ENCODE measurements at regions not wholly inside any gene's neighbourhood (a gene's known extent, or its start where the extent isn't known, plus 50 kb on each side); places are given as distances from the start of the nearest gene placed in this dataset.
A peak's percentile ranks its signal among the peaks of the same experiment; 100 is the strongest.
"Not testable (repeated sequence)": the region's sequence is repeated elsewhere in the genome, so short reads cannot be mapped to it uniquely, and the experiment has no call there.

DNA sequence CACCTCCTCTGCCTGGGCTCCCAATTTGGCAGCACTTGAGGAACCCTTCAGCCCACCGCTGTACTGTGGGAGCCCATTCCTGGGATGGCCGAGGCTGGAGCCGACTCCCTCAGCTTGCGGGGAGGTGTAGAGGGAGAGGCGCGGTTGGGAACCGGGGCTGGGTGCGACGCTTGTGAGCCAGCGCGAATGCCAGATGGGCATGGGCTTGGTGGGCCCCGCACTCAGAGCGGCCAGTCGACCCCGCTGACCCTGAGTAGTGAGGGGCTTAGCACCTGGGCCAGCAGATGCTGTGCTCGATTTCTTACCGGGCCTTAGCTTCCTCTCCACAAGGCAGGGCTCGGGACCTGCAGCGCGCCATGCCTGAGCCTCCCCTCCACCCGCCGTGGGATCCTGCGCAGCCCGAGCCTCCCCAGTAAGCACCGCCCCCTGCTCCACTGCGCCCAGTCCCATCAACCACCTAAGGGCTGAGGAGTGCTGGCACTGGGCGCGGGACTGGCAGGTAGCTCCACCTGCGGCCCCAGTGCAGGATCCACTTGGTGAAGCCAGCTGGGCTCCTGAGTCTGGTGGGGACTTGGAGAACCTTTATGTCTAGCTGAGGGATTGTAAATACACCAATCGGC is 58.3 kb upstream of the DEFB108B start:
- ChIA-PET CTCF (no interaction called here), POLR2A (no interaction called here)
- no peaks in the 10 kb centered on the region for H3K9me3 Mint-ChIP-seq
- Histone ChIP-seq H3K9me3 (ENCODE audit: low read length) (no peaks in the 10 kb centered on the region), H3K27me3 (ENCODE audit: insufficient read depth, low read length, poor library complexity, severe bottlenecking) (no peaks in the 10 kb centered on the region), H3K4me1 (ENCODE audit: insufficient read depth, low read length) (no peaks in the 10 kb centered on the region), H3K4me3 (ENCODE audit: low read length) (no peak overlapping the region), H3K27ac (ENCODE audit: low read depth, low read length) (no peak overlapping the region), H3K36me3 (ENCODE audit: insufficient read depth, low read length) (no peaks in the 10 kb centered on the region)
- H3K4me3 Mint-ChIP-seq, result no peak overlapping the region
- no peaks in the 10 kb centered on the region for H3K36me3 Mint-ChIP-seq
- DNase-seq, result no peak
- H3K27me3 Mint-ChIP-seq, result peaks cover 0 to 7% of the 10 kb centered on the region in 2 donors
- no peaks in the 10 kb centered on the region for H3K4me1 Mint-ChIP-seq
- H3K27ac Mint-ChIP-seq, result no peak overlapping the region

DNA sequence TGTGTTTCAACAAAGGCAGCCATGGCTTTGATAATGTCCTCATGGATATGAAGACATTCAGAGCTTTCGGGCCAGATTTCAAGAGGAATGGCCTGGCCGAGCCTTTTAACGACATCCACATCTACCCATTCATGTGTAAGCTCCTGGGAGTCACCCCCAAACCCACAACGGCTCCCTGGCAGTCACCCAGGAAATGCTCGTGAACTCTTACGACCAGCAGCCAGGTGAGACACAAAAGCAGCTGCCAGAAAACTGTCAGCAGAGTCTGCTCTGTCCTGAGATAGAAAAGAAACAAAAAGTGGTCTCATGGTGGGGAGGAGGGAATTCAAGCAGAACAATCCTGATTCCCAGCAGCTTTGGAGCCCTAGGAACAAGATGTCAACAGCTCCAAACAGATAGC is 52.9 kb upstream of the DEFB108B start:
- CTCF ChIA-PET; H3K9me3 ChIP-seq (ENCODE audit: low read length); DNase-seq; H3K27ac Mint-ChIP-seq; POLR2A ChIA-PET; H3K27me3 ChIP-seq (ENCODE audit: insufficient read depth, low read length, poor library complexity, severe bottlenecking); H3K4me1 ChIP-seq (ENCODE audit: insufficient read depth, low read length); H3K27ac ChIP-seq (ENCODE audit: low read depth, low read length); H3K4me1 Mint-ChIP-seq; H3K36me3 Mint-ChIP-seq; H3K4me3 Mint-ChIP-seq; H3K4me3 ChIP-seq (ENCODE audit: low read length); H3K36me3 ChIP-seq (ENCODE audit: insufficient read depth, low read length); H3K9me3 Mint-ChIP-seq: not testable (repeated sequence)
- peaks cover 1 to 10% of the 10 kb centered on the region in 2 donors for H3K27me3 Mint-ChIP-seq

GRCh38 chr11:71780771-71781170 is 52.2 kb upstream of the DEFB108B start:
- H3K36me3 ChIP-seq (ENCODE audit: insufficient read depth, low read length); H3K9me3 Mint-ChIP-seq; H3K27ac ChIP-seq (ENCODE audit: low read depth, low read length); CTCF ChIA-PET; DNase-seq; H3K4me1 ChIP-seq (ENCODE audit: insufficient read depth, low read length); H3K9me3 ChIP-seq (ENCODE audit: low read length); H3K4me3 ChIP-seq (ENCODE audit: low read length); H3K36me3 Mint-ChIP-seq; POLR2A ChIA-PET; H3K4me1 Mint-ChIP-seq; H3K27me3 ChIP-seq (ENCODE audit: insufficient read depth, low read length, poor library complexity, severe bottlenecking): not testable (repeated sequence)
- H3K27me3 Mint-ChIP-seq, result peaks cover 1 to 10% of the 10 kb centered on the region in 2 donors
- H3K27ac Mint-ChIP-seq, result peak overlapping the region in 1 of 8 donors; percentile 4
- H3K4me3 Mint-ChIP-seq, result peak overlapping the region in 1 of 7 donors; percentile 29

DNA sequence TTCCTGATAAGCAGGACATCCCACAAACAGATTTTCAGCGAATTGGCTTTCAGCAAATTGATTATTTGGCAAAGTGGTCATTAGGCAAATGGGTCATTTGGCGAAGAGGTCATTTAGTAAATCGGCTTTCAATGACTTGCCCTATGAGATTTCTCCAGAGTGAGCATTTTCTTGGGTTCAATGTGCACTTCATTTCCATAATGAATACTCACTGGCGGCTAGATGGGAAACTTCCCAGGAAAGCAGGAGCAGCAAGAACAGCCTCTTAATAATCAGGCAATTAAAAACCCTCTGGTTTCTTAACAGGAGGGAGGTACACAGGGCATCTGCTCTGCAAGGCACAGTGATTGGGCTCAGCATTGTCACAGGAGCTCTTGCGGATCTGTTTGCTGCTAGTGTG is 51.5 kb upstream of the DEFB108B start:
- H3K4me1 ChIP-seq (ENCODE audit: insufficient read depth, low read length); H3K36me3 Mint-ChIP-seq; H3K27ac ChIP-seq (ENCODE audit: low read depth, low read length); H3K4me3 ChIP-seq (ENCODE audit: low read length); H3K36me3 ChIP-seq (ENCODE audit: insufficient read depth, low read length); H3K9me3 ChIP-seq (ENCODE audit: low read length); DNase-seq; H3K4me3 Mint-ChIP-seq; H3K9me3 Mint-ChIP-seq; H3K4me1 Mint-ChIP-seq; H3K27ac Mint-ChIP-seq; CTCF ChIA-PET; H3K27me3 ChIP-seq (ENCODE audit: insufficient read depth, low read length, poor library complexity, severe bottlenecking); POLR2A ChIA-PET: not testable (repeated sequence)
- H3K27me3 Mint-ChIP-seq, result peaks cover 1 to 10% of the 10 kb centered on the region in 2 donors

DNA sequence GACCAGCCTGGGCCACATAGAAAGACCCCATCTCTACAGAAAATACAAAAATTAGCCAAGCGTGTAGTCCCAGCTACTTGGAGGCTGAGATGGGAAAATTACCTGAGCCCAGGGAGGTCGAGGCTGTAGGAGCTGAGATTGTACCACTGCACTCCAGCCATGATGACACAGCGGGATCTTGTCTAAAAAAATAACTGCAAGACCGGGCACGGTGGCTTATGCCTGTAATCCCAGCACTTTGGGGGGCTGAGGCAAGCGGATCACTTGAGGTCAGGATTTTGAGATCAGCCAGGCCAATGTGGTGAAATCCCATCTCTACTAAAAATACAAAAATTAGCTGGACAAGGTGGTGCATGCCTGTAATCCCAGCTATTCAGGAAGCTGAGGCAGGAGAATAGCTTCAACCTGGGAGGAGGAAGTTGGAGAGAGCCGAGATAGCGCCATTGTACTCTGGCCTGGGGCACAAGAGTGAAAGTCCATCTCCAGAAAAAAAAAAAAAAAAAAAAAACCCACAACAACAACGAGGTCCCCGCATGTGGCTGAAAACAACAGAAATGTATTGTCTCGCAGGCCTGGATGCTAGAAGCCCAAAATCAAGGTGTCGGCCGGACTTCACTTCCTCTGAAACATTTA is 50.7 kb upstream of the DEFB108B start:
- H3K27ac Mint-ChIP-seq; H3K4me1 ChIP-seq (ENCODE audit: insufficient read depth, low read length); H3K27ac ChIP-seq (ENCODE audit: low read depth, low read length); H3K36me3 Mint-ChIP-seq; POLR2A ChIA-PET; CTCF ChIA-PET; H3K9me3 ChIP-seq (ENCODE audit: low read length); H3K4me3 Mint-ChIP-seq; H3K4me1 Mint-ChIP-seq; H3K36me3 ChIP-seq (ENCODE audit: insufficient read depth, low read length); H3K9me3 Mint-ChIP-seq; H3K27me3 ChIP-seq (ENCODE audit: insufficient read depth, low read length, poor library complexity, severe bottlenecking); DNase-seq; H3K4me3 ChIP-seq (ENCODE audit: low read length): not testable (repeated sequence)
- peaks cover 1 to 10% of the 10 kb centered on the region in 2 donors for H3K27me3 Mint-ChIP-seq

GRCh38 chr11:71783191-71783590 is 49.8 kb upstream of the DEFB108B start:
- H3K27me3 Mint-ChIP-seq, result peaks cover 1 to 10% of the 10 kb centered on the region in 2 donors
- H3K4me1 Mint-ChIP-seq, result peaks cover 8 to 12% (median 10%) of the 10 kb centered on the region in 3 donors
- H3K27ac Mint-ChIP-seq; H3K36me3 ChIP-seq (ENCODE audit: insufficient read depth, low read length); H3K4me3 Mint-ChIP-seq; H3K27me3 ChIP-seq (ENCODE audit: insufficient read depth, low read length, poor library complexity, severe bottlenecking); H3K4me3 ChIP-seq (ENCODE audit: low read length); H3K9me3 ChIP-seq (ENCODE audit: low read length); H3K27ac ChIP-seq (ENCODE audit: low read depth, low read length); DNase-seq; CTCF ChIA-PET; POLR2A ChIA-PET; H3K4me1 ChIP-seq (ENCODE audit: insufficient read depth, low read length); H3K9me3 Mint-ChIP-seq; H3K36me3 Mint-ChIP-seq: not testable (repeated sequence)
